Astrocyte (in vitro differentiated cells and primary cell): ENCODE measurements at regions not wholly inside any gene's neighbourhood (a gene's known extent, or its start where the extent isn't known, plus 50 kb on each side); places are given as distances from the start of the nearest gene placed in this dataset.

Experiments used
- DNase-seq: peaks from one replicate; pipeline ENCODE4 v3.0.0-alpha.2; 2010; ENCODE audit warnings: low read depth
- FAIRE-seq: peaks from 2 replicates; lab custom pipeline; 2011; peaks lifted over from hg19 to GRCh38; lab: Jason Lieb, UNC
- H2AFZ ChIP-seq: 2 replicates; pipeline ENCODE4 v1.6.0; 2012; ENCODE audit warnings: low read depth, low read length, inconsistent platforms
- H3K27ac ChIP-seq: 2 replicates; pipeline ENCODE4 v1.5.1; 2011; ENCODE audit warnings: low read depth, low read length, inconsistent platforms
- H3K27me3 ChIP-seq: 2 replicates; pipeline ENCODE4 v1.6.0; 2011; ENCODE audit warnings: low read length, inconsistent platforms; ENCODE audit not compliant: insufficient read depth
- H3K36me3 ChIP-seq: 2 replicates; pipeline ENCODE4 v1.5.1; 2011; ENCODE audit warnings: low read length, inconsistent platforms; ENCODE audit not compliant: insufficient read depth
- H3K4me1 ChIP-seq: 2 replicates; pipeline ENCODE4 v1.5.1; 2011; ENCODE audit warnings: low read length, inconsistent platforms; ENCODE audit not compliant: insufficient read depth
- H3K4me2 ChIP-seq: 2 replicates; pipeline ENCODE4 v1.6.0; 2012; ENCODE audit warnings: low read length, inconsistent platforms
- H3K4me3 ChIP-seq: 2 replicates; pipeline ENCODE4 v1.5.1; 2011; ENCODE audit warnings: low read depth, mild to moderate bottlenecking, low read length, inconsistent platforms; ENCODE audit not compliant: insufficient read depth
- H3K79me2 ChIP-seq: 2 replicates; pipeline ENCODE4 v1.6.0; 2012; ENCODE audit warnings: mild to moderate bottlenecking, low read length, inconsistent platforms; ENCODE audit not compliant: insufficient read depth
- H3K9ac ChIP-seq: 2 replicates; pipeline ENCODE4 v1.6.0; 2012; ENCODE audit warnings: mild to moderate bottlenecking, low read length, inconsistent platforms
- H3K9me3 ChIP-seq: 2 replicates; pipeline ENCODE4 v1.5.1; 2012; ENCODE audit warnings: low read depth, mild to moderate bottlenecking, low read length, inconsistent platforms; ENCODE audit not compliant: insufficient read depth
- H4K20me1 ChIP-seq: 2 replicates; pipeline ENCODE4 v1.6.0; 2012; ENCODE audit warnings: low read length, inconsistent platforms; ENCODE audit not compliant: insufficient read depth
- H3K27ac Mint-ChIP-seq: one replicate; pipeline ENCODE4 v1.8.0; 2021; ENCODE audit warnings: mild to moderate bottlenecking, mixed read lengths; ENCODE audit not compliant: unreplicated experiment
- H3K27me3 Mint-ChIP-seq: one replicate; pipeline ENCODE4 v1.8.0; 2021; ENCODE audit warnings: low read depth, mixed read lengths; ENCODE audit not compliant: unreplicated experiment
- H3K36me3 Mint-ChIP-seq: one replicate; pipeline ENCODE4 v1.8.0; 2021; ENCODE audit warnings: low read depth, mixed read lengths; ENCODE audit not compliant: unreplicated experiment
- H3K4me1 Mint-ChIP-seq: one replicate; pipeline ENCODE4 v1.8.0; 2021; ENCODE audit warnings: low read depth, mixed read lengths; ENCODE audit not compliant: unreplicated experiment
- H3K4me3 Mint-ChIP-seq: one replicate; pipeline ENCODE4 v1.8.0; 2021; ENCODE audit warnings: mild to moderate bottlenecking, moderate library complexity, mixed read lengths; ENCODE audit not compliant: unreplicated experiment
- H3K9me3 Mint-ChIP-seq: one replicate; pipeline ENCODE4 v1.8.0; 2021; ENCODE audit warnings: mild to moderate bottlenecking, mixed read lengths; ENCODE audit not compliant: unreplicated experiment
- EZH2 ChIP-seq: IDR thresholded peaks from 2 replicates; pipeline ENCODE4 v1.6.1; 2012; ENCODE audit warnings: mild to moderate bottlenecking, low read length, inconsistent platforms; ENCODE audit not compliant: insufficient read depth
- TF ChIP-seq, protein P1 (sequence below): IDR thresholded peaks from 2 replicates; pipeline ENCODE4 v1.5.1; 2011; ENCODE audit warnings: low read depth, mild to moderate bottlenecking, inconsistent platforms, low read length, moderate library complexity; ENCODE audit not compliant: insufficient read depth

DNA sequence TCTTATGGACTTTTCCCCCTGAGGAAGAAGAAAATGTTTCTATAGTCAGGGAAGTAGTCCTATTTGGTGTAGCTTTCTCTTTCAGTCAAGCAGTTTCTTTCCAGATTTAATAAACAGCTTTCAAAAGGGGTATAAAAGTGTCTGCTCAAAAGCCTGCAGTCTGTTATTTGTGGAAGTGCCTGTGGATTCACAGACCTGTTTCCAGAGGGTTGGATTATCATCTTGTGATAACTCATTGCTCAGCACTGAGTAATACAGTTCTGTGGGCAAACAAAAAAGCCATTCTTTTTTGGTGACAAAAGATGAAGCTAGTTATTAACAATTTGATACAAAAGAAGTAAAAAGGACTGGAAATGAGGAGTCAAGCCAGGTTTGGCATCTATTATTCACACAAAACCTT, 358.2 kb upstream of the ID4 start:
- DNase-seq (peak; percentile 73), FAIRE-seq (peak; percentile 82)
- Mint-ChIP-seq H3K9me3 (peaks cover 5% of the 10 kb centered on the region), H3K4me1 (peaks cover 17% of the 10 kb centered on the region), H3K27me3 (no peaks in the 10 kb centered on the region), H3K4me3 (no peak overlapping the region), H3K27ac (peak overlapping the region; percentile 55), H3K36me3 (no peaks in the 10 kb centered on the region)
- H3K36me3 ChIP-seq, result no peaks in the 10 kb centered on the region
- H4K20me1 ChIP-seq, result no peaks in the 10 kb centered on the region
- H3K4me1 ChIP-seq, result peaks cover 13% of the 10 kb centered on the region
- H3K4me3 ChIP-seq, result no peak overlapping the region
- H3K9me3 ChIP-seq, result no peaks in the 10 kb centered on the region
- no peak overlapping the region for H2AFZ ChIP-seq
- no peak overlapping the region for H3K9ac ChIP-seq
- H3K4me2 ChIP-seq, result peak overlapping the region; percentile 61
- H3K79me2 ChIP-seq, result no peaks in the 10 kb centered on the region
- TF ChIP-seq EZH2, result no peak
- TF ChIP-seq, protein P1, sequence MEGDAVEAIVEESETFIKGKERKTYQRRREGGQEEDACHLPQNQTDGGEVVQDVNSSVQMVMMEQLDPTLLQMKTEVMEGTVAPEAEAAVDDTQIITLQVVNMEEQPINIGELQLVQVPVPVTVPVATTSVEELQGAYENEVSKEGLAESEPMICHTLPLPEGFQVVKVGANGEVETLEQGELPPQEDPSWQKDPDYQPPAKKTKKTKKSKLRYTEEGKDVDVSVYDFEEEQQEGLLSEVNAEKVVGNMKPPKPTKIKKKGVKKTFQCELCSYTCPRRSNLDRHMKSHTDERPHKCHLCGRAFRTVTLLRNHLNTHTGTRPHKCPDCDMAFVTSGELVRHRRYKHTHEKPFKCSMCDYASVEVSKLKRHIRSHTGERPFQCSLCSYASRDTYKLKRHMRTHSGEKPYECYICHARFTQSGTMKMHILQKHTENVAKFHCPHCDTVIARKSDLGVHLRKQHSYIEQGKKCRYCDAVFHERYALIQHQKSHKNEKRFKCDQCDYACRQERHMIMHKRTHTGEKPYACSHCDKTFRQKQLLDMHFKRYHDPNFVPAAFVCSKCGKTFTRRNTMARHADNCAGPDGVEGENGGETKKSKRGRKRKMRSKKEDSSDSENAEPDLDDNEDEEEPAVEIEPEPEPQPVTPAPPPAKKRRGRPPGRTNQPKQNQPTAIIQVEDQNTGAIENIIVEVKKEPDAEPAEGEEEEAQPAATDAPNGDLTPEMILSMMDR, result no peak
- no peaks in the 10 kb centered on the region for H3K27me3 ChIP-seq
- peak overlapping the region; percentile 37 for H3K27ac ChIP-seq

DNA sequence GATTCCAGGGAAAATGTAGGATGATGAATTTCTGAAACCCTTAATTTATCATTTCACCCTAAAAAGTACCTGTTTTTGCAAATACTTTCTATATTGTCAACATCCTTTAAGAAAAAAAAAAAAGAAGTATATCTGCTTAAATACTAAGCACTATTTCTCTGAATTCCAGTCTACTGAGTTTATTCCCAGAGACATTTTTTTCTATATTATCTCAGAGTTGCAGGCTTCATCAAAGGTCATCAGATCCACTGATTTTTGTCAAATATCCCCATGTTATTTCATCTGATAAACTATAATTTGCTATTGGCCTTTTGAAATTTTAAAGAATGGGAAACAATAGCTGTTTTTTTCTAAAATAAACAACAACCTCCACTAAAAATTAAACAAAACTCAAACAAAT, 357.6 kb upstream of the ID4 start:
- Histone ChIP-seq H3K4me2 (peak overlapping the region; percentile 61), H3K9me3 (no peaks in the 10 kb centered on the region), H3K4me3 (no peak overlapping the region), H4K20me1 (no peaks in the 10 kb centered on the region), H3K27me3 (no peaks in the 10 kb centered on the region), H3K9ac (no peak overlapping the region), H3K27ac (peak overlapping the region; percentile 37), H3K36me3 (no peaks in the 10 kb centered on the region), H3K79me2 (no peaks in the 10 kb centered on the region), H2AFZ (no peak overlapping the region), H3K4me1 (peaks cover 13% of the 10 kb centered on the region)
- FAIRE-seq (no peak), DNase-seq (no peak)
- Mint-ChIP-seq H3K36me3 (no peaks in the 10 kb centered on the region), H3K27me3 (no peaks in the 10 kb centered on the region), H3K4me1 (peaks cover 20% of the 10 kb centered on the region), H3K4me3 (no peak overlapping the region), H3K27ac (no peak overlapping the region), H3K9me3 (peaks cover 7% of the 10 kb centered on the region)
- TF ChIP-seq, protein P1, result no peak
- no peak for TF ChIP-seq EZH2

DNA sequence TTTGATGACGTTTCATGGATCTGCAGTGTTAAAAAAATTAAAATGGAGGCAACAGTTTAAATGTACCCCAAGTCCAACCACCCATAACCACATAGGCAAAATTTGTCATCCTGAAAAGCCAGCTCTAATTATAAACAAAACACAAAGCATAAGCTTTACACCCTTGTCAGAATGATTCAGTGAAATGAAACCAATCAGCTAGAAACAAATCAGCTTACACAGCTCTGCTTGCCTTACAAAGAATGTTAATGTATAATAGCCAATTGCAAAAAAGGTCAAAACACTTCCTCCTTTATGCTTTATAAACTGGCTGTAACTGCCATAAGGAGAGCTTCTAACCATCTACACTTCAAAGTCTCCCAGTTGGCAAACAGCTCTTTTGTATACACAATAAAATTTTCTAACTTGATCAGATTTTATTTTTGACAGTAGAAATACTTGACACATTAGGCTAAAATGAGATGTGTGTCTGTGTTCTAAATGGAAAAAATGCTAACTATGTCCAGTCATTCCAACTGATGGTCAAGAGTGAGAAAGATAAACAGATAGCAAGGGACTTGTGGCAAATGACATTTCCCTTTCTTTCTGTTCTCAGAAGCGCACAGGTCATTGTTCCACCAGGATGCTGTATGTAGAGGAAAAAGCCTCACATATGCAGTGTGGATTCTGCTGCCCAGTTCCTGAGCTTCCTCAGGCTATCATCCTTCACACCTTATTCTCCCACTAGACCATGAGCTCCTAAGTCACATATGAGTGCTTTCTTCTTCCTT, 344.3 kb upstream of the ID4 start:
- Mint-ChIP-seq H3K27ac (no peak overlapping the region), H3K4me1 (peaks cover 9% of the 10 kb centered on the region), H3K9me3 (peaks cover 8% of the 10 kb centered on the region), H3K27me3 (no peaks in the 10 kb centered on the region), H3K4me3 (no peak overlapping the region), H3K36me3 (no peaks in the 10 kb centered on the region)
- no peaks in the 10 kb centered on the region for H3K9me3 ChIP-seq
- no peaks in the 10 kb centered on the region for H3K36me3 ChIP-seq
- H2AFZ ChIP-seq, result no peak overlapping the region
- H3K27ac ChIP-seq, result no peak overlapping the region
- no peak overlapping the region for H3K4me2 ChIP-seq
- H3K79me2 ChIP-seq, result no peaks in the 10 kb centered on the region
- FAIRE-seq, result peak; percentile 54
- no peaks in the 10 kb centered on the region for H3K4me1 ChIP-seq
- H3K4me3 ChIP-seq, result no peak overlapping the region
- no peaks in the 10 kb centered on the region for H3K27me3 ChIP-seq
- peak; percentile 20 for DNase-seq
- H3K9ac ChIP-seq, result no peak overlapping the region
- TF ChIP-seq, protein P1, result no peak
- no peaks in the 10 kb centered on the region for H4K20me1 ChIP-seq
